Stomach (tissue), 8 donors: ENCODE measurements at regions not wholly inside any gene's neighbourhood (a gene's known extent, or its start where the extent isn't known, plus 50 kb on each side); places are given as distances from the start of the nearest gene placed in this dataset.
A peak's percentile ranks its signal among the peaks of the same experiment; 100 is the strongest.

Experiments used
- DNase-seq, 2 donors: peaks; one replicate each; pipeline versions ENCODE4 v3.0.0 to v3.0.0-alpha.2; 2013 to 2019
- H3K27ac ChIP-seq, 5 donors: fragments of 200-600 bp in 4 of 5; sonication (generic) in 4 of 5; one replicate each; pipeline ENCODE4 v1.5.1; 2013 to 2019; ENCODE audit warnings: mild to moderate bottlenecking in 1 of 5, moderate library complexity in 1 of 5
- H3K27me3 ChIP-seq, 3 donors: fragments of 200-600 bp; sonication (generic); one replicate each; pipeline ENCODE4 v1.5.1; 2017 to 2019; ENCODE audit warnings: mixed run types in 1 of 3
- H3K36me3 ChIP-seq, 4 donors: fragments of 200-600 bp; sonication (generic); 1 replicate in 3 of 4; 2 replicates in 1 of 4; pipeline ENCODE4 v1.5.1; 2016 to 2019
- H3K4me1 ChIP-seq, 4 donors: fragments of 200-600 bp; sonication (generic); one replicate each; pipeline ENCODE4 v1.5.1; 2016 to 2019
- H3K4me3 ChIP-seq, 4 donors: fragments of 200-600 bp; sonication (generic) in 3 of 4; one replicate each; pipeline ENCODE4 v1.5.1; 2016 to 2019; ENCODE audit warnings: mild to moderate bottlenecking in 1 of 4
- H3K9me3 ChIP-seq, 4 donors: fragments of 200-600 bp; sonication (generic); one replicate each; pipeline ENCODE4 v1.5.1; 2016 to 2019
- CTCF ChIP-seq, 7 experiments: fragments of 450-650 bp in 4 of 7; fragments of 200-600 bp in 3 of 7; sonication (generic) in 3 of 7; IDR thresholded peaks; one replicate each; pipeline ENCODE4 v1.5.1; 2016 to 2019; ENCODE audit warnings: antibody characterized with exemption in 7 of 7, control low read depth in 2 of 7, mild to moderate bottlenecking in 1 of 7
- EP300 ChIP-seq: sonication (generic); formaldehyde crosslinking; IDR thresholded peaks from one replicate; pipeline ENCODE4 v1.6.1; 2017; ENCODE audit warnings: antibody characterized with exemption
- POLR2A ChIP-seq, 4 donors: fragments of 450-650 bp; IDR thresholded peaks; one replicate each; pipeline ENCODE4 v1.6.1; 2016; ENCODE audit warnings: antibody characterized with exemption in 4 of 4, control low read depth in 2 of 4, mild to moderate bottlenecking in 1 of 4, moderate library complexity in 1 of 4
- POLR2AphosphoS5 ChIP-seq, 3 donors: sonication (generic); formaldehyde crosslinking; IDR thresholded peaks; one replicate each; pipeline ENCODE4 v1.6.1; 2016; ENCODE audit warnings: antibody characterized with exemption in 3 of 3
- WGBS, 5 donors: extraction: QIAGEN DNeasy Blood & Tissue Kit in 3 of 5; methylation state at CpG; one replicate each; pipeline versions ENCODE4 v1.1.5 to v1.1.7; 2013 to 2018; 5-methylcytosine and 5-hydroxymethylcytosine counted together
- intact Hi-C: fragments of 100-400 bp; cut with DNase I; formaldehyde crosslinking; loops from one replicate; pipeline ENCODE4 v1.15.1; 2023; ENCODE audit warnings: low total_unique reads
- donor health status: healthy with polysubstance abuse.
- donor health status: Bipolar disorder and iron deficiency.
- donor health status: healthy.

GRCh38 chr3:63069806-63070475 lies 194.7 kb upstream of the CADPS start:
- DNase-seq, result peak in 1 of 2 donors; percentile 14
- WGBS, 5 donors, result 41 to 54% (median 50%) methylated on average over 3 of the region's 3 CpGs

GRCh38 chr3:63070476-63070810 lies 195.2 kb upstream of the CADPS start:
- intact Hi-C loops, result no loop called here
- Histone ChIP-seq H3K36me3 (no peaks in the 10 kb centered on the region), H3K27ac (no peak overlapping the region), H3K4me3 (no peak overlapping the region), H3K9me3 (no peaks in the 10 kb centered on the region), H3K27me3 (no peaks in the 10 kb centered on the region), H3K4me1 (no peaks in the 10 kb centered on the region)
- 84 to 96% (median 87%) methylated on average over 1 of the region's 1 CpG for WGBS, 5 donors
- TF ChIP-seq POLR2A (IDR thresholded peaks at IDR 0.05) (no peak), EP300 (no peak), CTCF (IDR thresholded peaks at IDR 0.05) (no peak), POLR2AphosphoS5 (IDR thresholded peaks at IDR 0.05) (no peak)
- DNase-seq, result no peak

More at GRCh38 chr3:63069806-63070475, 194.7 kb upstream of the CADPS start:
- Histone ChIP-seq H3K4me3 (no peak overlapping the region), H3K4me1 (no peaks in the 10 kb centered on the region), H3K27ac (no peak overlapping the region), H3K36me3 (no peaks in the 10 kb centered on the region), H3K27me3 (no peaks in the 10 kb centered on the region), H3K9me3 (no peaks in the 10 kb centered on the region)
- TF ChIP-seq CTCF (IDR thresholded peaks at IDR 0.05), result no peak
- no peak for TF ChIP-seq EP300
- intact Hi-C loops, result no loop called here

- no peak overlapping the region for H3K4me3 ChIP-seq
- H3K4me1 ChIP-seq, result no peaks in the 10 kb centered on the region
- no peaks in the 10 kb centered on the region for H3K36me3 ChIP-seq
- intact Hi-C loops, result no loop called here
- no peak for TF ChIP-seq POLR2AphosphoS5 (IDR thresholded peaks at IDR 0.05)
- no peak overlapping the region for H3K27ac ChIP-seq
- H3K27me3 ChIP-seq, result no peaks in the 10 kb centered on the region
- WGBS, 5 donors, result 13 to 38% (median 30%) methylated on average over 2 of the region's 2 CpGs
- H3K9me3 ChIP-seq, result peaks cover 0 to 2% (median 0%) of the 10 kb centered on the region in 4 donors
- DNase-seq, result no peak
Measured at GRCh38 chr3:63076357-63076756, 201.1 kb upstream of the CADPS start.

GRCh38 chr3:63086190-63086589 lies 191.9 kb upstream of the SYNPR start:
- H3K9me3 ChIP-seq, result peaks cover 0 to 17% (median 0%) of the 10 kb centered on the region in 4 donors
- H3K4me3 ChIP-seq, result no peak overlapping the region
- H3K27ac ChIP-seq, result no peak overlapping the region
- WGBS, 5 donors, result 44 to 59% (median 56%) methylated on average over 2 of the region's 2 CpGs
- H3K36me3 ChIP-seq, result no peaks in the 10 kb centered on the region
- TF ChIP-seq POLR2A (IDR thresholded peaks at IDR 0.05) (no peak), EP300 (no peak), CTCF (IDR thresholded peaks at IDR 0.05) (no peak), POLR2AphosphoS5 (IDR thresholded peaks at IDR 0.05) (no peak)
- intact Hi-C loops, result no loop called here
- H3K27me3 ChIP-seq, result no peaks in the 10 kb centered on the region
- H3K4me1 ChIP-seq, result no peaks in the 10 kb centered on the region
- no peak for DNase-seq

GRCh38 chr3:63089007-63089750 lies 188.9 kb upstream of the SYNPR start:
- H3K9me3 ChIP-seq, result no peaks in the 10 kb centered on the region
- WGBS, 5 donors, result 43 to 63% (median 48%) methylated on average over 6 of the region's 6 CpGs
- intact Hi-C loops, result no loop called here
- H3K27me3 ChIP-seq, result no peaks in the 10 kb centered on the region
- no peak overlapping the region for H3K27ac ChIP-seq
- H3K4me3 ChIP-seq, result no peak overlapping the region
- H3K36me3 ChIP-seq, result no peaks in the 10 kb centered on the region
- H3K4me1 ChIP-seq, result no peaks in the 10 kb centered on the region
- no peak for DNase-seq
- TF ChIP-seq POLR2AphosphoS5 (IDR thresholded peaks at IDR 0.05), result no peak
- TF ChIP-seq POLR2A (IDR thresholded peaks at IDR 0.05), result no peak
- no peak for TF ChIP-seq CTCF (IDR thresholded peaks at IDR 0.05)
- no peak for TF ChIP-seq EP300
